MM.1S (cell line): ENCODE measurements at regions not wholly inside any gene's neighbourhood (a gene's known extent, or its start where the extent isn't known, plus 50 kb on each side); places are given as distances from the start of the nearest gene placed in this dataset.

ENCODE experiments used
- DNase-seq: peaks from one replicate; pipeline ENCODE4 v3.0.0-alpha.2; 2015
- H2AFZ ChIP-seq: fragments of 300-600 bp; sonication (generic); 2 replicates; pipeline ENCODE4 v1.6.0; 2016; ENCODE audit warnings: antibody characterized with exemption, low read length
- H3F3A ChIP-seq: fragments of 300-600 bp; sonication (generic); 2 replicates; pipeline ENCODE4 v1.6.1; 2016; ENCODE audit warnings: mild to moderate bottlenecking, antibody characterized with exemption, low read length, moderate library complexity, mixed read lengths; ENCODE audit not compliant: insufficient read depth
- H3K27ac ChIP-seq: fragments of 300-600 bp; sonication (generic); 2 replicates; pipeline ENCODE4 v1.5.1; 2016; ENCODE audit warnings: mild to moderate bottlenecking, low read length
- H3K27me3 ChIP-seq: fragments of 300-600 bp; sonication (generic); replicated peaks from 2 replicates; pipeline ENCODE4 v1.6.0; 2016; ENCODE audit warnings: low read length; ENCODE audit not compliant: insufficient read depth
- H3K36me3 ChIP-seq: fragments of 300-600 bp; sonication (generic); replicated peaks from 2 replicates; pipeline ENCODE4 v1.6.1; 2016; ENCODE audit warnings: mild to moderate bottlenecking, low read length, mixed read lengths; ENCODE audit not compliant: insufficient read depth
- H3K4me1 ChIP-seq: fragments of 300-600 bp; sonication (generic); 2 replicates; pipeline ENCODE4 v1.6.1; 2016; ENCODE audit warnings: low read length, mixed read lengths
- H3K4me2 ChIP-seq: fragments of 300-600 bp; sonication (generic); 2 replicates; pipeline ENCODE4 v1.6.0; 2016; ENCODE audit warnings: low read depth, low read length
- H3K4me3 ChIP-seq: fragments of 300-600 bp; sonication (generic); 2 replicates; pipeline ENCODE4 v1.5.1; 2016; ENCODE audit warnings: low read length, mixed read lengths
- H3K79me2 ChIP-seq: fragments of 300-600 bp; sonication (generic); 2 replicates; pipeline ENCODE4 v1.6.1; 2016; ENCODE audit warnings: mixed run types, low read length, mixed read lengths
- H3K9ac ChIP-seq: fragments of 300-600 bp; sonication (generic); 2 replicates; pipeline ENCODE4 v1.6.1; 2016; ENCODE audit warnings: low read length, mixed read lengths
- H3K9me2 ChIP-seq: fragments of 300-600 bp; sonication (generic); replicated peaks from 2 replicates; pipeline ENCODE4 v1.6.1; 2016; ENCODE audit warnings: mild to moderate bottlenecking, low read length, mixed read lengths; ENCODE audit not compliant: insufficient read depth
- H3K9me3 ChIP-seq: fragments of 300-600 bp; sonication (generic); replicated peaks from 2 replicates; pipeline ENCODE4 v1.6.1; 2016; ENCODE audit warnings: mild to moderate bottlenecking, low read length, mixed read lengths; ENCODE audit not compliant: insufficient read depth
- H4K20me1 ChIP-seq: fragments of 300-600 bp; sonication (generic); 2 replicates; pipeline ENCODE4 v1.6.1; 2016; ENCODE audit warnings: mild to moderate bottlenecking, low read length, moderate library complexity, mixed read lengths; ENCODE audit not compliant: insufficient read depth
- EZH2 ChIP-seq: fragments of 300-600 bp; sonication (generic); optimal IDR thresholded peaks from 2 replicates; pipeline ENCODE3; 2017; ENCODE audit warnings: low read depth, mild to moderate bottlenecking, antibody characterized with exemption, low read length, mixed read lengths
- EZH2phosphoT487 ChIP-seq: fragments of 300-600 bp; sonication (generic); IDR thresholded peaks from 2 replicates; pipeline ENCODE4 v1.6.1; 2018; ENCODE audit warnings: antibody characterized with exemption, low read length
- TF ChIP-seq, protein P1 (sequence below): fragments of 300-600 bp; sonication (generic); IDR thresholded peaks from 2 replicates; pipeline ENCODE4 v1.5.1; 2016; ENCODE audit warnings: antibody characterized with exemption, low read length, mixed read lengths

DNA sequence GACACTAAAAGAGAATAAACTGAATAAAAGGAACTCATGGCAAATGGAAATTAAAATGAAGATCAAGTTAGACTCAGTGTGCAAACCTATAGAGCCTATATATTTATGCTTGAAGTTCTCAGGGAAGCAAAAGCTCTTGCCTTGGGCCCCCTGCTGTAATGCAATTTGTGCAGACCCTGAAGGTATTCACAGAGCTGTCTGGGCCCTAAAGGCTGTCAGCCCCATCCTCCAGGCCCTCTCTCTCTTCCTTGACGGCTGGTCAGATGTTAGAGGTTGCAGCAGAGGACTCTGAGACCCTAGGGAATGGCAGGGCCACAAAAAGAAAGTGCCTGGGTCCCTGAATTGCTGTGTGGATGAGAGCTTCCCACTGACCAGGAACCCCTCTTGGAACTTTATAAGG is 283.9 kb upstream of the TUT7 start:
- Histone ChIP-seq H3K9me3 (no peaks in the 10 kb centered on the region), H4K20me1 (no peaks in the 10 kb centered on the region), H3K4me1 (no peaks in the 10 kb centered on the region), H3F3A (no peaks in the 10 kb centered on the region), H3K27me3 (no peaks in the 10 kb centered on the region), H3K36me3 (no peaks in the 10 kb centered on the region), H3K9ac (no peak overlapping the region), H3K79me2 (no peaks in the 10 kb centered on the region), H3K9me2 (no peaks in the 10 kb centered on the region), H3K27ac (no peak overlapping the region), H3K4me3 (no peak overlapping the region), H2AFZ (no peak overlapping the region), H3K4me2 (no peak overlapping the region)
- no peak for DNase-seq
- TF ChIP-seq EZH2phosphoT487 (no peak), EZH2 (no peak)
- TF ChIP-seq, protein P1, sequence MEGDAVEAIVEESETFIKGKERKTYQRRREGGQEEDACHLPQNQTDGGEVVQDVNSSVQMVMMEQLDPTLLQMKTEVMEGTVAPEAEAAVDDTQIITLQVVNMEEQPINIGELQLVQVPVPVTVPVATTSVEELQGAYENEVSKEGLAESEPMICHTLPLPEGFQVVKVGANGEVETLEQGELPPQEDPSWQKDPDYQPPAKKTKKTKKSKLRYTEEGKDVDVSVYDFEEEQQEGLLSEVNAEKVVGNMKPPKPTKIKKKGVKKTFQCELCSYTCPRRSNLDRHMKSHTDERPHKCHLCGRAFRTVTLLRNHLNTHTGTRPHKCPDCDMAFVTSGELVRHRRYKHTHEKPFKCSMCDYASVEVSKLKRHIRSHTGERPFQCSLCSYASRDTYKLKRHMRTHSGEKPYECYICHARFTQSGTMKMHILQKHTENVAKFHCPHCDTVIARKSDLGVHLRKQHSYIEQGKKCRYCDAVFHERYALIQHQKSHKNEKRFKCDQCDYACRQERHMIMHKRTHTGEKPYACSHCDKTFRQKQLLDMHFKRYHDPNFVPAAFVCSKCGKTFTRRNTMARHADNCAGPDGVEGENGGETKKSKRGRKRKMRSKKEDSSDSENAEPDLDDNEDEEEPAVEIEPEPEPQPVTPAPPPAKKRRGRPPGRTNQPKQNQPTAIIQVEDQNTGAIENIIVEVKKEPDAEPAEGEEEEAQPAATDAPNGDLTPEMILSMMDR: no peak

DNA sequence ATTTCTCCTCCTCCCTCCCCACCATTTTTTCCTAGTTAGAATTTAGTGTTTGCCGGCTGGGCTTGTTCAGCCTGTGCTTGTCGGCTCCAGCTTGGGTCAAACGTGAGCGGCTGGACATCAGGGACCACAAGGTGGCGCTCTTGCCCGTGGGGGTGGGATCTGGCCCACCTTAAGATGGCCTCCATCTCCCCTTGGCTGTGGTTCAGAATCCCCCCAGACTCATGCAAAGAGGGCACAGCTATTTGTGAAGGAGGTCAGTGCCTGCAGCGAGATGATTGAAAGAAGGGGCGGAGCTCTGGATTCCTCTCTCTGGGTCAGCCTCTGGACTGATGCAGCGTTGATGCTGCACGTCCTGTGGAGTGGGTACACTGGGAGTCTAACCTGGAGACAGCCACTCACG is 283.3 kb upstream of the TUT7 start:
- no peak for DNase-seq
- Histone ChIP-seq H3K36me3 (no peaks in the 10 kb centered on the region), H3K9ac (no peak overlapping the region), H3K4me2 (no peak overlapping the region), H3F3A (no peaks in the 10 kb centered on the region), H3K9me3 (no peaks in the 10 kb centered on the region), H2AFZ (no peak overlapping the region), H4K20me1 (no peaks in the 10 kb centered on the region), H3K9me2 (no peaks in the 10 kb centered on the region), H3K27me3 (no peaks in the 10 kb centered on the region), H3K4me1 (no peaks in the 10 kb centered on the region), H3K79me2 (no peaks in the 10 kb centered on the region), H3K4me3 (no peak overlapping the region), H3K27ac (no peak overlapping the region)
- TF ChIP-seq, protein P1: peak; percentile 23; the same call in 1 of the 2 replicates
- TF ChIP-seq EZH2phosphoT487 (no peak), EZH2 (no peak)

DNA sequence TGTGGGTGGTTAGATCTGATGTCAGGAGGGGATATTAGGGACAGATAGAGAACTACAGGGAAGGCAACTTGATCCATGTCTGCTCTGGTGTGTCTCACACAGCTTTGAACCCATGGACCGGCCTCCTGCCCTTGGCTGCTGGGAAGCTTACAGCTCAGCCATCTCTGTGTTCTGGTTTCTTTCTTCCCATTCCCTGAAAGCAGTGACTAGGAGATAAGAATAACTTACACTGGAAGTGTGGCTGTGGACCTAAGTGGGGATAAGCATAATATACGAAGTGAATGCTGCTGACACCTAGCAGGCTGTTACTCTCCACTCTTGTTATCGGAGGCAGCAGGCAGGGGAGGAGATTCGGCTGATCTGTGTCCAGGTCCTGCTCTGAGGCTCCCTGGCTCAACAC is 282.3 kb upstream of the TUT7 start:
- H3K4me2 ChIP-seq: no peak overlapping the region
- H3K9ac ChIP-seq: no peak overlapping the region
- H3K27me3 ChIP-seq: no peaks in the 10 kb centered on the region
- no peak overlapping the region for H3K27ac ChIP-seq
- no peak for DNase-seq
- H3K9me3 ChIP-seq: no peaks in the 10 kb centered on the region
- H3K4me3 ChIP-seq: no peak overlapping the region
- H4K20me1 ChIP-seq: no peaks in the 10 kb centered on the region
- H3K9me2 ChIP-seq: no peaks in the 10 kb centered on the region
- H3K36me3 ChIP-seq: no peaks in the 10 kb centered on the region
- TF ChIP-seq EZH2 (no peak), EZH2phosphoT487 (no peak)
- TF ChIP-seq, protein P1: no peak
- no peaks in the 10 kb centered on the region for H3F3A ChIP-seq
- H2AFZ ChIP-seq: no peak overlapping the region
- no peaks in the 10 kb centered on the region for H3K4me1 ChIP-seq
- no peaks in the 10 kb centered on the region for H3K79me2 ChIP-seq

DNA sequence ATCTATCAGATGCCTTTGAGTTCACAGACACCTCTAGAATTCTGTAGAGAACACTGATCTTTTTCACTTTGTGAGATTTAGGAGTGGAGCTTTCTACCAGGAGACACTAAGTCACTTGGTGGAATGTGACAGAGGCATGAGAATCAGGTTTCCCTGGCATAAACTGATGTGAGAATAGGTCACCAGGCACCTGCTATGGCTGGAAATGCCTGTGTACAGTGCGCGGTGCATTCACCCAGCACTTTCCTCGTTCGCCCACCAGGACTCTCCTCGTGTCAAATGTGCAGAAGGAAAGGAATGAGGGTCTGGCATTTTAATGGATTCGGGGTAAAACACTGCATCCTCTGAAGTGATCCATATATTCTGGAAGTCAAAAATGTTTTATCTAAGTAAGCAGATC is 281.8 kb upstream of the TUT7 start:
- no peak overlapping the region for H3K4me3 ChIP-seq
- H3K4me2 ChIP-seq: no peak overlapping the region
- no peaks in the 10 kb centered on the region for H3K27me3 ChIP-seq
- H2AFZ ChIP-seq: no peak overlapping the region
- no peak overlapping the region for H3K27ac ChIP-seq
- DNase-seq: no peak
- H3K36me3 ChIP-seq: no peaks in the 10 kb centered on the region
- no peak overlapping the region for H3K9ac ChIP-seq
- H3K4me1 ChIP-seq: no peaks in the 10 kb centered on the region
- H4K20me1 ChIP-seq: no peaks in the 10 kb centered on the region
- no peaks in the 10 kb centered on the region for H3K9me3 ChIP-seq
- no peaks in the 10 kb centered on the region for H3K9me2 ChIP-seq
- H3K79me2 ChIP-seq: no peaks in the 10 kb centered on the region
- no peaks in the 10 kb centered on the region for H3F3A ChIP-seq
- TF ChIP-seq EZH2 (no peak), EZH2phosphoT487 (no peak)
- TF ChIP-seq, protein P1: no peak
